NCI-H526 (cell line): ENCODE measurements at regions not wholly inside any gene's neighbourhood (a gene's known extent, or its start where the extent isn't known, plus 50 kb on each side); places are given as distances from the start of the nearest gene placed in this dataset.

Experiments used
- DNase-seq, 2 experiments: peaks; one replicate each; lab custom pipeline; 2025; lab: John Stamatoyannopoulos, UW

- DNase-seq: no peak
Measured at GRCh38 chr10:78904196-78904595, 164.6 kb upstream of the ZMIZ1 start.

- peak in 1 of 2 experiments; percentile 17 for DNase-seq
Measured at GRCh38 chr10:78905015-78905956, 163.5 kb upstream of the ZMIZ1 start.

- DNase-seq: peak in 1 of 2 experiments; percentile 61
Measured at GRCh38 chr10:78905957-78906308, 162.8 kb upstream of the ZMIZ1 start.

- no peak for DNase-seq
Measured at GRCh38 chr10:78906734-78907390, 161.9 kb upstream of the ZMIZ1 start.

- DNase-seq: no peak
Measured at GRCh38 chr10:78907551-78908211, 161.1 kb upstream of the ZMIZ1 start.

GRCh38 chr10:78909221-78909620, 159.5 kb upstream of the ZMIZ1 start:
- no peak for DNase-seq

GRCh38 chr10:78910021-78910420, 158.7 kb upstream of the ZMIZ1 start:
- DNase-seq: no peak

- no peak for DNase-seq
Measured at GRCh38 chr10:78910476-78910875, 158.3 kb upstream of the ZMIZ1 start.

GRCh38 chr10:78910886-78911285, 157.9 kb upstream of the ZMIZ1 start:
- DNase-seq: no peak

- no peak for DNase-seq
Measured at GRCh38 chr10:78911533-78912340, 157.0 kb upstream of the ZMIZ1 start.

GRCh38 chr10:78912361-78913218, 156.2 kb upstream of the ZMIZ1 start:
- peak in 1 of 2 experiments; percentile 47 for DNase-seq

GRCh38 chr10:78913219-78914059, 155.3 kb upstream of the ZMIZ1 start:
- DNase-seq: peak; percentile 97 to 98

- no peak for DNase-seq
Measured at GRCh38 chr10:78914060-78914378, 154.7 kb upstream of the ZMIZ1 start.

GRCh38 chr10:78914502-78915189, 154.1 kb upstream of the ZMIZ1 start:
- DNase-seq: peak; percentile 33 to 35

GRCh38 chr10:78915190-78915518, 153.6 kb upstream of the ZMIZ1 start:
- peak in 1 of 2 experiments; percentile 28 for DNase-seq

- DNase-seq: peak in 1 of 2 experiments; percentile 66
Measured at GRCh38 chr10:78916227-78916626, 152.5 kb upstream of the ZMIZ1 start.

GRCh38 chr10:78919181-78919966, 149.4 kb upstream of the ZMIZ1 start:
- no peak for DNase-seq

- peak in 1 of 2 experiments; percentile 24 for DNase-seq
Measured at GRCh38 chr10:78920011-78920410, 148.8 kb upstream of the ZMIZ1 start.

GRCh38 chr10:78921895-78922294, 146.9 kb upstream of the ZMIZ1 start:
- no peak for DNase-seq
